ENCODE measurements at regions not wholly inside any gene's neighbourhood (a gene's known extent, or its start where the extent isn't known, plus 50 kb on each side); places are given as distances from the start of the nearest gene placed in this dataset.
"Not testable (repeated sequence)": the region's sequence is repeated elsewhere in the genome, so short reads cannot be mapped to it uniquely, and the experiment has no call there.

DNA sequence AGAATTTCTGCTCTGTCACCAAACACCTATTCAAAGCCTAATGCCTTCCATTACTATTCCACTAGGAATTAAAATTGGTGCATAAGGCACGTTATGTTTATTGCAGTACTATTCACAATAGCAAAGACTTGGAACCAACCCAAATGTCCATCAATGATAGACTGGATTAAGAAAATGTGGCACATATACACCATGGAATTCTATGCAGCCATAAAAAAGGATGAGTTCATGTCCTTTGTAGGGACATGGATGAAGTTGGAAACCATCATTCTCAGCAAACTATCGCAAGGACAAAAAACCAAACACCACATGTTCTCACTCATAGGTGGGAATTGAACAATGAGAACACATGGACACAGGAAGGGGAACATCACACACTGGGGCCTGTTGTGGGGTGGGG lies 902.1 kb downstream of the UQCRFS1 start:
- not testable (repeated sequence) for H3K27ac Mint-ChIP-seq; H3K27me3 Mint-ChIP-seq (ENCODE audit: low read depth); H3K36me3 Mint-ChIP-seq (ENCODE audit: low read depth); H3K9me3 Mint-ChIP-seq; DNase-seq (ENCODE audit: low spot score); H3K4me3 Mint-ChIP-seq; H3K4me1 Mint-ChIP-seq (ENCODE audit: low read depth)

DNA sequence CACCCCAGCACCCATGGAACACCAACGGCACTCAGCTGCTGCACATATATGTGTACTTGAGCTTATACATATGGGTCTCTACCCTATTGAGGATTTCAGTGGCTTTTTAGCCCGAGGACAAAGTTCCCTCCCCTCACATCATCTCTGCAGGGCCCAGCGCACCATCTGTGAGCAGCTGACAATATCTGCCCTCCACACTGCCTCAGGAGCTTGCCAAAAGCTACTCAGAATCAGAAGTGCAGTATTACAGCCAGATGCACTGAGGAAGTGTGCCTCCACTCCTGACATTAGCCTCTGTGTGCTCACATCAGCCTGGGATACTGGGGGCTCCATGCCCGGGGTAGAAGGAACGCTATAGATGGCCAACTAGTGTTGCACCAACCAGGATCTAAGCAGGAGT lies 903.9 kb downstream of the UQCRFS1 start:
- no peaks in the 10 kb centered on the region for H3K27me3 Mint-ChIP-seq (ENCODE audit: low read depth)
- H3K4me3 Mint-ChIP-seq, result no peak overlapping the region
- no peak for DNase-seq (ENCODE audit: low spot score)
- no peaks in the 10 kb centered on the region for H3K9me3 Mint-ChIP-seq
- no peak overlapping the region for H3K27ac Mint-ChIP-seq
- no peaks in the 10 kb centered on the region for H3K4me1 Mint-ChIP-seq (ENCODE audit: low read depth)
- H3K36me3 Mint-ChIP-seq (ENCODE audit: low read depth), result no peaks in the 10 kb centered on the region

DNA sequence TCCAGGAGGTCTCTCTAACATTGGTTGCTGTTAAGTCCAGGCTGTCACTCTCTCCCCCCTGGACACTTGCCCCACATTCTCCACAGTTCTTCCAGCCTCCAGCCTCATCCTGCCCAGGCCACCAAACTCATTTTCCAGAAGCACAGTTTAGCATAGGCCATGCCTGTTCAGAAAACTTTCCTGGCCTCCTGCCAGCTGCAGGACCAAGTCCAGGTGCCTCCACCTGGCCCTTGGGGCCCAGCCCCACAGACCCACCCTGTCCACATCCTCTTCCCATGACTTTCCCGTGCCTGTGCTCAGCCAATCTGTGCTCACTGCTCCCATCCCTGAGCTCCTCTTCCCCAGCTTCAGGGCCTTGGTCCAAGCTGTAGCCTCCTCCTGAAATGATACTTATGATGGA lies 905.0 kb downstream of the UQCRFS1 start:
- H3K27me3 Mint-ChIP-seq (ENCODE audit: low read depth), result no peaks in the 10 kb centered on the region
- no peak for DNase-seq (ENCODE audit: low spot score)
- no peak overlapping the region for H3K4me3 Mint-ChIP-seq
- H3K36me3 Mint-ChIP-seq (ENCODE audit: low read depth), result no peaks in the 10 kb centered on the region
- H3K27ac Mint-ChIP-seq, result no peak overlapping the region
- H3K4me1 Mint-ChIP-seq (ENCODE audit: low read depth), result no peaks in the 10 kb centered on the region
- no peaks in the 10 kb centered on the region for H3K9me3 Mint-ChIP-seq

DNA sequence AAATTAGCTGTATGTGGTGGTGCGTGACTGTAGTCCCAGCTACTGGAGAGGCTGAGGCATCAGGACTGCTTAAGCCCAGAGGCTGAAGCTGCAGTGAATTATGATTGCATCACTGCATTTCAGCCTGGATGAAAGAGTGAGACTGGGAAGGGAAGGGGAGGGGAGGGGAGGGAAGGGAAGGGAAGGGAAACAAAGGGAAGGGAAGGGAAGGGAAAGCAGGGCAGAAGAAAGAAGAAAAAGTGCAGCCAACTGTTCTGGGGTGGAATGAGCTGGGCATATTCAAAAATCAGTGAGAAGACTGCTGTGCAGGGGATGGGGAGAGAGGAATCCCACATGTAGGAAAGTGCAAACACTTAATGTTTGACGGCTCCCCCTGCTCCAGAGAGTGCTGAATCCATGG lies 905.5 kb downstream of the UQCRFS1 start:
- Mint-ChIP-seq H3K27ac (no peak overlapping the region), H3K27me3 (ENCODE audit: low read depth) (no peaks in the 10 kb centered on the region), H3K36me3 (ENCODE audit: low read depth) (no peaks in the 10 kb centered on the region)

DNA sequence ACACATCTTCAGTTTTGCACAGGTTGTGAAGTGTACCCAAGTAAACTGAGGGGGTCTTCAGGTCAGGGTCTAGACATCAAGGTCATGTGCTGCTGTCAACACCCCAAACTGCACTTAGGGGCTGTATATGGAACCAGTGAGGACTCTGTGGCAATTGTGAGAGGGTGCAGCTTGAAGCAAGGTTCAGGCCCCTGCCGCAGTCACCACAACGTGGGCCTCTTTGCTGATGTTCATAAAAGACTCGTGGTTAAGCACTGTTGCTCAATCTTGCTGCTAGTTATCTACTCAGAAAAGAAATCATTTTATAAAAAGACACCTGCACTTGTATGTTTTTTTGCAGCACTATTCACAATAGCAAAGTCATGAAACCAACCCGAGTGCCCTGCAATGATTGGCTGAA lies 907.4 kb downstream of the UQCRFS1 start:
- no peaks in the 10 kb centered on the region for H3K27me3 Mint-ChIP-seq (ENCODE audit: low read depth)
- no peak overlapping the region for H3K4me3 Mint-ChIP-seq
- no peaks in the 10 kb centered on the region for H3K36me3 Mint-ChIP-seq (ENCODE audit: low read depth)
- H3K9me3 Mint-ChIP-seq, result no peaks in the 10 kb centered on the region
- DNase-seq (ENCODE audit: low spot score), result no peak
- no peaks in the 10 kb centered on the region for H3K4me1 Mint-ChIP-seq (ENCODE audit: low read depth)
- H3K27ac Mint-ChIP-seq, result no peak overlapping the region

More for the DNA sequence above, 905.5 kb downstream of the UQCRFS1 start:
- no peaks in the 10 kb centered on the region for H3K4me1 Mint-ChIP-seq (ENCODE audit: low read depth)
- no peak for DNase-seq (ENCODE audit: low spot score)
- no peaks in the 10 kb centered on the region for H3K9me3 Mint-ChIP-seq
- no peak overlapping the region for H3K4me3 Mint-ChIP-seq

DNA sequence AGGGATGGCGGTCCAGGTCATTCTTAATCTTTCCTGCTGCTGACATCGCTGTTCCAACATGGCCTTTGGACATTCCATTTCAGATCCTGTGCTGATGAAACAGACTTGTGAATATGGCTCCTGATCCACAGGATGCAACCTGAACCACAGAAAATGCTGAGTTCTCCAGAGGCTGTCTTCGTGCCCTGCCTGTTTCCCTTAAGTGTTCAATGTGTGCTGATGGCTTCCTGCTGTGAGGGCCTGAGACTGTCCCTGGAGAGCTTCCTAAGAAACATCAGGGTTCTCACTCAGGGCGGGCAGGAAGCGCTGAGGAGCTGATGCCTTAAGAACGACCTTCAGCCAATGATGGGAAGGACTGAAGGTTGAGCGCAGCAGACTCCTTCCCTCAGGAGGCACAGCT lies 909.4 kb downstream of the UQCRFS1 start:
- Mint-ChIP-seq H3K27me3 (ENCODE audit: low read depth) (no peaks in the 10 kb centered on the region), H3K4me1 (ENCODE audit: low read depth) (no peaks in the 10 kb centered on the region), H3K9me3 (no peaks in the 10 kb centered on the region), H3K27ac (no peak overlapping the region), H3K36me3 (ENCODE audit: low read depth) (no peaks in the 10 kb centered on the region), H3K4me3 (no peak overlapping the region)
- DNase-seq (ENCODE audit: low spot score), result no peak

DNA sequence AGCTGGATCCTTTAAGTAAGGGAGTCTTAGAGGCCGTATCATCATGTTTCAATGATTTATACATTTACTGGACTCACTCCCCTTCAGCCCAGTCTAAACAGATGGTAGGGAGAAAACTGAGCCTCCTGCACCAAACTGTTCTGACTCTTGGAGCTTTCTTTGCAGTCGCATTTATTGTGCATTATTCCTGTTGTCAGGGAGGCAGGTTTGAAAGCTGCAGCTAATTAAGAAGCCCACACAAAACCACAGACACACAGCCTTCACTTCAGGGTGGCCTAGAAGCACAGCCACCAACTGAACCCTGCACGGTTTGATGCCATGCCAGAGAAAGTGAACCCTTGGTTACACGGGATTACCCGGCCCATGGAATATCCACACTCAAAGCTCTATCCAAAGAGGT lies 911.0 kb downstream of the UQCRFS1 start:
- no peaks in the 10 kb centered on the region for H3K27me3 Mint-ChIP-seq (ENCODE audit: low read depth)
- H3K4me1 Mint-ChIP-seq (ENCODE audit: low read depth), result no peaks in the 10 kb centered on the region
- no peak overlapping the region for H3K4me3 Mint-ChIP-seq
- no peaks in the 10 kb centered on the region for H3K36me3 Mint-ChIP-seq (ENCODE audit: low read depth)
- H3K27ac Mint-ChIP-seq, result no peak overlapping the region
- no peaks in the 10 kb centered on the region for H3K9me3 Mint-ChIP-seq
- DNase-seq (ENCODE audit: low spot score), result no peak

DNA sequence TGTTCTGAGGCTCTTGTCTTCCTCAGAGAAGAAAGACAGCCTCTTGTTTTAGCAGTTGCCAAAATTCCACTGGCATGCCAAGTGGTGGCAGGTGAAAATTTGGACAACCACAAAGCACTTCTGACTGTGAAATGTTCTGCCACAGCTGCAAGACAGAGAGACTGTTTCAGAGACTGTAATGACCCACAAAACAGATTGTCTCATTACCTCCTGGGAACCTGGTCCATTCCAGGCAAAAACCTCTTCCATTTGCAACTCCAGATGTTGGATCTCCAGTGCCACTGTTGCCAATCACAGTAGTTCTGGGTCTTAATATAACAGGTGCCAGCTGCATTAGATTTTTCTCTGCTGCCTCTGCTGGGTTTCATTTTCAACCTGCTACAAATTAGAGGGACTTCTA lies 911.5 kb downstream of the UQCRFS1 start:
- H3K4me3 Mint-ChIP-seq, result no peak overlapping the region
- H3K27me3 Mint-ChIP-seq (ENCODE audit: low read depth), result no peaks in the 10 kb centered on the region
- no peaks in the 10 kb centered on the region for H3K4me1 Mint-ChIP-seq (ENCODE audit: low read depth)

DNA sequence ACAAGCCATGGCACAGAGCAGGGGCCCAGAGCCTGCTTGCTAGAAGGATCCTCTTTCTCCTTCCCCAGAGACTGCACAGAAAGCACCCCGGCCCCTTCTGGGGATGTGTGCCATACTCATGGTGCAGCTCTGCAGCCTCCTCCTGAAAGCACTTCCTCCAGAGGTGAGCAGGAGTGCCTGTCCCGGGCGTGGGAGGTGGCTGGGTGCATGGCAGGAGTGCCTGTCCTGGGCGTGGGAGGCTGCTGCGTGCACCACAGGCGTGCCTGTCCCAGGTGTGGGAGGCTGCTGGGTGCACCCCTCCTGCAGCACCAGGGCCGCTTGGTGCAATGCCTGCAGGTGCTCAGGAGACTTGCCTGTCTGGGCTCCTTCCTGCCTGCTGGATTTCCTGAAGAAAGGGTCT lies 913.3 kb downstream of the UQCRFS1 start:
- Mint-ChIP-seq H3K27me3 (ENCODE audit: low read depth) (no peaks in the 10 kb centered on the region), H3K27ac (no peak overlapping the region), H3K9me3 (no peaks in the 10 kb centered on the region), H3K4me1 (ENCODE audit: low read depth) (no peaks in the 10 kb centered on the region), H3K4me3 (no peak overlapping the region), H3K36me3 (ENCODE audit: low read depth) (no peaks in the 10 kb centered on the region)
- DNase-seq (ENCODE audit: low spot score), result no peak

More for the DNA sequence above, 911.5 kb downstream of the UQCRFS1 start:
- no peak overlapping the region for H3K27ac Mint-ChIP-seq
- H3K9me3 Mint-ChIP-seq, result no peaks in the 10 kb centered on the region
- H3K36me3 Mint-ChIP-seq (ENCODE audit: low read depth), result no peaks in the 10 kb centered on the region
- no peak for DNase-seq (ENCODE audit: low spot score)

DNA sequence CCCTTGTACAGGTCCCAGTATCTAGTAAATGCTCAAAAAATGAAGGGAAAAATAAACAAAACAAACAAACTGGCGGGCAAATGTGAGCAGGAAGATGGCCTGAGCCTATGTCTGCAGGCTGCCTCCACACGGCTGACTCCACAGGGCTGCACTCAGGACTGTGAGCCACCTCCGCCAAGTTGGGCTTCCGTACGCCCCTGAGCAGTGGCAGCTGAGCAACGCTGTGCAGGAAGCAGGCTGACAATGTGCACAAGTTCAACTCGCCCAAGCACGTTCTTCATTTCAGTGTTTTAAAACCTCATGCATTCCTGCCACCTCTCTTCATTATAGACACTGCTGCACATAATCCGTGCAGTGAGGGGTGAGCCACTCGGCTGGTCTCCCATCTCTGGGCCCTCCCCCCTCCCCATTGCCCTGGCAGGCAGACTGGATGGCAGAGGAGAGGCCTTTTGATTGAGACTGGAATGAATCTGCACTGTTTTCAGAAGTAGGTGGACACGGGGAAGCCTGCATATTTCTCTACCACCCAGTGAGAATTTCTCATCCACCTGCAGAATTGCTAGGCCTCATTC lies 915.3 kb downstream of the UQCRFS1 start:
- no peak for DNase-seq (ENCODE audit: low spot score)
- no peaks in the 10 kb centered on the region for H3K27me3 Mint-ChIP-seq (ENCODE audit: low read depth)
- no peaks in the 10 kb centered on the region for H3K4me1 Mint-ChIP-seq (ENCODE audit: low read depth)
- no peaks in the 10 kb centered on the region for H3K36me3 Mint-ChIP-seq (ENCODE audit: low read depth)
- H3K27ac Mint-ChIP-seq, result no peak overlapping the region
- H3K9me3 Mint-ChIP-seq, result no peaks in the 10 kb centered on the region
- H3K4me3 Mint-ChIP-seq, result no peak overlapping the region

DNA sequence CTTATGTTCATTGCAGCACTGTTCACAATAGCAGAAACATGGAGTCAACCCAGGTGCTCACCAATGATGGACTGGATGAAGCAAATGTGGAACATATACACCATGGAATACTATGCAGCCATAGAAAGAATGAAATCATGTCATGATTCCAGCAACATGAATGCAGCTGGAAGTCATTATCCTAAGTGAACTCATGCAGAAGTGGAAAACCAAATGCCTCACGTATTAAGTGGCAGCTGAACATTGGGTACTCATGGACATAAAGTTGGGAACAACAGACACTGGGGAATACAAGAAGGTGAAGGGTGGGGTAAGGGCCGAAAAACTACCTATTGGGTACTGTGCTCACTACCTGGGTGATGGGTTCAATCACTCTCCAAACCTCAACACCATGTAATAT lies 915.9 kb downstream of the UQCRFS1 start:
- Mint-ChIP-seq H3K27ac (no peak overlapping the region), H3K36me3 (ENCODE audit: low read depth) (no peaks in the 10 kb centered on the region), H3K9me3 (no peaks in the 10 kb centered on the region), H3K4me3 (no peak overlapping the region), H3K4me1 (ENCODE audit: low read depth) (no peaks in the 10 kb centered on the region), H3K27me3 (ENCODE audit: low read depth) (no peaks in the 10 kb centered on the region)
- no peak for DNase-seq (ENCODE audit: low spot score)

DNA sequence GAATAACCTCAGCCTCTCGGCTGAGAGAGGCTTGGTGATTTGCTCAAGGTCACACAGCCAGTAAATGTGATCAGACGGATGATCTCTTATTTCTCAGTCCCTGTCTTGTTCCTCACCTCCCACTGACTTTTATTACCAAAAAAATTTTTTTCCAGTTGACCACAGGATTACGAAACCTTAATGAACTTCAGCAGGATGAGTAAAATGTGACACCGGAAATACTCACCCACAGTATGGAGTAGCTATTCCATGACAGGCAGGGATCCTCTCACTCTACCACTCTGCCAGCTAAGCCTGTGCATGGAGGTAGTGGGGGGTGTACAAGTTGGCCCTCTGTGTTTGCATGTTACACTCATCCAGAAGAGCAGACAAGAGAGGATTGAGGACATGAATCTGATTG lies 916.4 kb downstream of the UQCRFS1 start:
- Mint-ChIP-seq H3K27me3 (ENCODE audit: low read depth) (no peaks in the 10 kb centered on the region), H3K36me3 (ENCODE audit: low read depth) (no peaks in the 10 kb centered on the region), H3K9me3 (no peaks in the 10 kb centered on the region), H3K27ac (no peak overlapping the region), H3K4me3 (no peak overlapping the region), H3K4me1 (ENCODE audit: low read depth) (no peaks in the 10 kb centered on the region)
- no peak for DNase-seq (ENCODE audit: low spot score)

DNA sequence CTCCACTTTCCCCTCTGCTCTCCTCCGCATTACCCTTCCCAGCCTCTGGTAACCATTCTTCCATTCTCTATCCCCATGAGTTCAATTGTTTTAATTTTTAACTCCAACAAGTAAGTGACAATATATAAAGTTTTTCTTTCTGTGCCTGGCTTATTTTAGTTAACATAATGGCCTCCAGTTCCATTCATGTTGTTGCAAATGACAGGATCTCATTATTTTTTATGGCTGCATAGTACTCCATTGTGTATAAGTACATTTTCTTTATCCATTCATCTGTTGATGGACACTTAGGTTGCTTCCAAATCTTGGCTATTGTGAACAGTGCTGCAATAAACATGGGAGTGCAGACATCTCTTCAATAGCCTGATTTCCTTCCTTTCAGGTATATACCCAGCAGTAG lies 918.0 kb downstream of the UQCRFS1 start:
- not testable (repeated sequence) for H3K27me3 Mint-ChIP-seq (ENCODE audit: low read depth); H3K27ac Mint-ChIP-seq; H3K36me3 Mint-ChIP-seq (ENCODE audit: low read depth); H3K9me3 Mint-ChIP-seq; H3K4me1 Mint-ChIP-seq (ENCODE audit: low read depth); H3K4me3 Mint-ChIP-seq; DNase-seq (ENCODE audit: low spot score)

DNA sequence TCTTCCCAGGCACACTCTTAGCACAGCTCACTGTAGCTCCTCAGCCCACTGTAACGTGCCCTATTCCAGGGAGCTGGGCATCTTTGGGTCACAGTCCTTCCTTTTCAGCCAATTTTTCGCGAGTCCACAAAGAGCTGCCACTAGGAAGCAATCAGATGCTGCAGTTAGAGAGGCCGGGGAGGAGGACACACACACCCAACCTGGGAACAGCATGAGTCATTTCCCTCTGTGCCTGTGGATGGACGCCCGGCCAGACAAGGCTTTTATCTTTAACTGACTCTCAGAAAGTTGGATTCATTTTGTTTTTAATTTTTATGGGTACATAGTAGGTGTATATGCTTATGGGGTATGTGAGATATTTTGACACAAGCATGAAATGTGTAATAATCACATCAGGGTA lies 918.6 kb downstream of the UQCRFS1 start:
- H3K36me3 Mint-ChIP-seq (ENCODE audit: low read depth), result no peaks in the 10 kb centered on the region
- H3K4me1 Mint-ChIP-seq (ENCODE audit: low read depth), result no peaks in the 10 kb centered on the region
- H3K9me3 Mint-ChIP-seq, result no peaks in the 10 kb centered on the region
- H3K27ac Mint-ChIP-seq, result no peak overlapping the region
- no peak overlapping the region for H3K4me3 Mint-ChIP-seq
- no peak for DNase-seq (ENCODE audit: low spot score)
- H3K27me3 Mint-ChIP-seq (ENCODE audit: low read depth), result no peaks in the 10 kb centered on the region

DNA sequence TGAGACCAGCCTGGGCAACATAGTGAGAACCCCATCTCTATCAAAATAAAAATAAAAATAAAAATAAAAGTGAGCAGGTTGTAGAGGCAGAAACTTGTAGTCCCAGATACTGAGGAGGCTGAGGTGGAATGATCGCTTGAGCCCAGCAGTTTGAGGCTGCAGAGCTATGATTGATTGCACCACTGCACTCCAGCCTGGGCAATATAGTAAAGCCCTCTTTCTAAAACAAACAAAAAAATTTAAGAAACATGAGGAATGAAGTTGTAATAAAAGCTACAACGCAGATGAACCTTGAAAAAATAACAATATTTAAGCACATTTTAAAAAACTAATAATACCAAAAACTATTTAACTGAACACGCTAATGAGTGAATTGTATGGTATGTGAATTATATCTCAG lies 919.3 kb downstream of the UQCRFS1 start:
- Mint-ChIP-seq H3K27ac (no peak overlapping the region), H3K4me3 (no peak overlapping the region)

More for the DNA sequence above, 919.3 kb downstream of the UQCRFS1 start:
- no peaks in the 10 kb centered on the region for H3K9me3 Mint-ChIP-seq
- no peaks in the 10 kb centered on the region for H3K27me3 Mint-ChIP-seq (ENCODE audit: low read depth)
- no peak for DNase-seq (ENCODE audit: low spot score)
- H3K36me3 Mint-ChIP-seq (ENCODE audit: low read depth), result no peaks in the 10 kb centered on the region
- no peaks in the 10 kb centered on the region for H3K4me1 Mint-ChIP-seq (ENCODE audit: low read depth)
